Hepatocyte (in vitro differentiated cells): ENCODE measurements at regions not wholly inside any gene's neighbourhood (a gene's known extent, or its start where the extent isn't known, plus 50 kb on each side); places are given as distances from the start of the nearest gene placed in this dataset.

Experiments used
- CTCF ChIP-seq: fragments of 200-600 bp; sonication (generic); IDR thresholded peaks from 2 replicates; pipeline ENCODE4 v1.5.1; 2016; ENCODE audit warnings: antibody characterized with exemption, mild to moderate bottlenecking; ENCODE audit not compliant: poor library complexity
- EZH2 ChIP-seq: fragments of 200-600 bp; sonication (generic); IDR thresholded peaks from 2 replicates; pipeline ENCODE4 v1.6.1; 2016; ENCODE audit warnings: antibody characterized with exemption, mild to moderate bottlenecking, borderline replicate concordance

GRCh38 chr4:149265645-149266044 is 550.0 kb downstream of the IQCM start:
- TF ChIP-seq CTCF (no peak), EZH2 (no peak)
